H9 (cell line): ENCODE measurements at regions not wholly inside any gene's neighbourhood (a gene's known extent, or its start where the extent isn't known, plus 50 kb on each side); places are given as distances from the start of the nearest gene placed in this dataset.

Experiments used
- DNase-seq: peaks from one replicate; pipeline ENCODE4 v3.0.0-alpha.2; 2017
- H2AFZ ChIP-seq: one replicate; pipeline ENCODE4 v1.6.1; 2013; ENCODE audit warnings: mild to moderate bottlenecking, low read length, control low read depth, moderate library complexity
- H2AK5ac ChIP-seq: 2 replicates; pipeline ENCODE4 v1.6.1; 2013; ENCODE audit warnings: low read length, control low read depth, mixed read lengths; ENCODE audit not compliant: insufficient read length
- H2BK120ac ChIP-seq: one replicate; pipeline ENCODE4 v1.6.1; 2013; ENCODE audit warnings: low read depth, mild to moderate bottlenecking, low read length, control low read depth, inconsistent platforms; ENCODE audit not compliant: poor library complexity, severe bottlenecking
- H2BK12ac ChIP-seq: 2 replicates; pipeline ENCODE4 v1.6.1; 2013; ENCODE audit warnings: low read length, control low read depth, mixed read lengths, low read depth; ENCODE audit not compliant: insufficient read length
- H2BK15ac ChIP-seq: 2 replicates; pipeline ENCODE4 v1.6.1; 2013; ENCODE audit warnings: low read depth, low read length, control low read depth
- H2BK20ac ChIP-seq: one replicate; pipeline ENCODE4 v1.6.1; 2013; ENCODE audit warnings: low read depth, mild to moderate bottlenecking, low read length, control low read depth, inconsistent platforms; ENCODE audit not compliant: poor library complexity, severe bottlenecking
- H2BK5ac ChIP-seq: 2 replicates; pipeline ENCODE4 v1.6.1; 2013; ENCODE audit warnings: low read length, control low read depth, mixed read lengths; ENCODE audit not compliant: insufficient read length
- H3K14ac ChIP-seq: 2 replicates; pipeline ENCODE4 v1.6.1; 2013; ENCODE audit warnings: low read length, control low read depth; ENCODE audit not compliant: insufficient read depth
- H3K18ac ChIP-seq: 2 replicates; pipeline ENCODE4 v1.6.1; 2013; ENCODE audit warnings: low read depth, mild to moderate bottlenecking, mixed read lengths, low read length, control low read depth; ENCODE audit not compliant: insufficient read length
- H3K23ac ChIP-seq: 2 replicates; pipeline ENCODE4 v1.6.1; 2013; ENCODE audit warnings: low read length, control low read depth, mixed read lengths, low read depth; ENCODE audit not compliant: insufficient read length
- H3K23me2 ChIP-seq: 2 replicates; pipeline ENCODE4 v1.6.1; 2013; ENCODE audit warnings: low read depth, mild to moderate bottlenecking, mixed read lengths, low read length, control low read depth; ENCODE audit not compliant: insufficient read length, poor library complexity, severe bottlenecking
- H3K27ac ChIP-seq: 2 replicates; pipeline ENCODE4 v1.5.1; 2013; ENCODE audit warnings: low read length, control low read depth, mixed read lengths, low read depth; ENCODE audit not compliant: insufficient read length
- H3K27me3 ChIP-seq: 2 replicates; pipeline ENCODE4 v1.6.1; 2013; ENCODE audit warnings: low read length, control low read depth, inconsistent platforms; ENCODE audit not compliant: insufficient read depth
- H3K4ac ChIP-seq: 2 replicates; pipeline ENCODE4 v1.6.1; 2013; ENCODE audit warnings: low read depth, mild to moderate bottlenecking, control low read depth, inconsistent platforms, low read length, moderate library complexity
- H3K4me1 ChIP-seq: 2 replicates; pipeline ENCODE4 v1.6.1; 2013; ENCODE audit warnings: low read length, control low read depth, inconsistent platforms; ENCODE audit not compliant: insufficient read depth
- H3K4me2 ChIP-seq: 2 replicates; pipeline ENCODE4 v1.6.1; 2013; ENCODE audit warnings: low read length, control low read depth, mixed read lengths; ENCODE audit not compliant: insufficient read length, insufficient read depth
- H3K56ac ChIP-seq: 2 replicates; pipeline ENCODE4 v1.6.1; 2013; ENCODE audit warnings: low read depth, mild to moderate bottlenecking, mixed read lengths, low read length, control low read depth; ENCODE audit not compliant: insufficient read length
- H3K79me1 ChIP-seq: 2 replicates; pipeline ENCODE4 v1.6.1; 2013; ENCODE audit warnings: low read depth, mild to moderate bottlenecking, moderate library complexity, low read length, control low read depth, inconsistent platforms; ENCODE audit not compliant: insufficient read depth, poor library complexity, severe bottlenecking
- H3K79me2 ChIP-seq: 2 replicates; pipeline ENCODE4 v1.6.1; 2013; ENCODE audit warnings: low read length, control low read depth, inconsistent platforms; ENCODE audit not compliant: insufficient read depth
- H3K9ac ChIP-seq: 2 replicates; pipeline ENCODE4 v1.6.1; 2013; ENCODE audit warnings: low read length, control low read depth, mixed read lengths; ENCODE audit not compliant: insufficient read length; ENCODE audit errors: extremely low read depth
- H3K9me3 ChIP-seq: one replicate; pipeline ENCODE4 v1.6.1; 2013; ENCODE audit warnings: low read depth, low read length, inconsistent platforms; ENCODE audit not compliant: control insufficient read depth
- H3T11ph ChIP-seq: one replicate; pipeline ENCODE4 v1.6.1; 2013; ENCODE audit warnings: mild to moderate bottlenecking, low read length, control low read depth, inconsistent platforms
- H4K20me1 ChIP-seq: one replicate; pipeline ENCODE4 v1.6.1; 2013; ENCODE audit not compliant: control insufficient read depth, insufficient read length, insufficient read depth
- H4K5ac ChIP-seq: 2 replicates; pipeline ENCODE4 v1.6.1; 2013; ENCODE audit warnings: low read depth, mild to moderate bottlenecking, mixed read lengths, low read length, control low read depth; ENCODE audit not compliant: insufficient read length
- H4K8ac ChIP-seq: replicated peaks from 2 replicates; pipeline ENCODE4 v1.6.1; 2013; ENCODE audit warnings: low read length, control low read depth, mixed read lengths, low read depth; ENCODE audit not compliant: insufficient read length
- H4K91ac ChIP-seq: 2 replicates; pipeline ENCODE4 v1.6.1; 2013; ENCODE audit warnings: low read depth, mild to moderate bottlenecking, moderate library complexity, mixed read lengths, low read length, control low read depth; ENCODE audit not compliant: insufficient read length
- H3K27ac Mint-ChIP-seq, 3 experiments: 2 replicates in 2 of 3; 3 replicates in 1 of 3; pipeline ENCODE4 v1.8.0; 2020 to 2021; ENCODE audit warnings: mixed read lengths in 3 of 3, mild to moderate bottlenecking in 1 of 3, moderate library complexity in 1 of 3
- H3K27me3 Mint-ChIP-seq: 2 replicates; pipeline ENCODE4 v1.8.0; 2021; ENCODE audit warnings: low read depth, mild to moderate bottlenecking, moderate library complexity, mixed read lengths
- H3K36me3 Mint-ChIP-seq, 3 experiments: 2 replicates in 2 of 3; 3 replicates in 1 of 3; pipeline ENCODE4 v1.8.0; 2020 to 2021; ENCODE audit warnings: low read depth in 3 of 3, mixed read lengths in 3 of 3; ENCODE audit not compliant: insufficient read depth in 1 of 3
- H3K4me1 Mint-ChIP-seq, 2 experiments: 2 replicates each; pipeline ENCODE4 v1.8.0; 2020; ENCODE audit warnings: mixed read lengths in 2 of 2
- H3K4me3 Mint-ChIP-seq, 2 experiments: 2 replicates in 1 of 2; 3 replicates in 1 of 2; pipeline ENCODE4 v1.8.0; 2020 to 2021; ENCODE audit warnings: mild to moderate bottlenecking in 2 of 2, mixed read lengths in 2 of 2, moderate library complexity in 1 of 2
- H3K9me3 Mint-ChIP-seq, 2 experiments: 2 replicates in 1 of 2; 3 replicates in 1 of 2; pipeline ENCODE4 v1.8.0; 2020; ENCODE audit warnings: mild to moderate bottlenecking in 2 of 2, mixed read lengths in 2 of 2, moderate library complexity in 1 of 2
- CTCF ChIP-seq: fragments of 200-600 bp; sonication (generic); conservative IDR thresholded peaks from 3 replicates; pipeline ENCODE4 v1.8.0; 2021; ENCODE audit warnings: antibody characterized with exemption, mild to moderate bottlenecking
- WGBS: extraction: QIAGEN DNeasy Blood & Tissue Kit; methylation state at CpG from one replicate; pipeline ENCODE4 v1.1.7; 2013; ENCODE audit warnings: missing lambda C conversion rate, low lambda C conversion rate, mixed read lengths; ENCODE audit not compliant: insufficient read length; ENCODE audit errors: extremely low coverage; 5-methylcytosine and 5-hydroxymethylcytosine counted together

GRCh38 chr1:169046671-169047070 lies 59.8 kb upstream of the ATP1B1 start:
- 0 out of 4 replicates have a peak, but pooled peaks cover 0 to 1% of the 10 kb centered on the region in 2 experiments for H3K4me1 Mint-ChIP-seq
- WGBS = no CpG with 5 or more reads among the region's 3 CpGs
- no peak for TF ChIP-seq CTCF
- Histone ChIP-seq H4K5ac (no peak overlapping the region), H3K18ac (no peak overlapping the region), H3K9me3 (no peaks in the 10 kb centered on the region), H3K79me2 (no peaks in the 10 kb centered on the region), H2BK120ac (no peak overlapping the region), H2AFZ (no peak overlapping the region), H3K4me1 (no peaks in the 10 kb centered on the region), H3K27ac (no peak overlapping the region), H3T11ph (no peak overlapping the region), H4K20me1 (no peaks in the 10 kb centered on the region), H3K9ac (no peak overlapping the region), H3K56ac (no peak overlapping the region), H3K14ac (no peak overlapping the region), H2BK15ac (no peak overlapping the region), H3K23ac (no peak overlapping the region), H3K79me1 (no peaks in the 10 kb centered on the region), H2BK20ac (no peak overlapping the region), H3K27me3 (no peaks in the 10 kb centered on the region), H2AK5ac (no peak overlapping the region), H3K4me2 (no peak overlapping the region), H3K23me2 (no peaks in the 10 kb centered on the region), H3K4ac (no peak overlapping the region), H2BK5ac (no peak overlapping the region), H2BK12ac (no peak overlapping the region), H4K91ac (no peak overlapping the region), H4K8ac (no peak overlapping the region)
- DNase-seq = no peak
- peak overlapping the region in 1 of 3 experiments; percentile 79; a peak in 1 of 7 replicates for H3K27ac Mint-ChIP-seq
- no peak overlapping the region for H3K4me3 Mint-ChIP-seq
- no peaks in the 10 kb centered on the region for H3K36me3 Mint-ChIP-seq
- H3K9me3 Mint-ChIP-seq = no peaks in the 10 kb centered on the region
- no peaks in the 10 kb centered on the region for H3K27me3 Mint-ChIP-seq
